Nucleus accumbens (tissue), 56 donors: ENCODE measurements at regions not wholly inside any gene's neighbourhood (a gene's known extent, or its start where the extent isn't known, plus 50 kb on each side); places are given as distances from the start of the nearest gene placed in this dataset.

Experiments used
- DNase-seq, 56 donors: peaks; one replicate each; lab custom pipeline; 2025; lab: John Stamatoyannopoulos, UW

DNA sequence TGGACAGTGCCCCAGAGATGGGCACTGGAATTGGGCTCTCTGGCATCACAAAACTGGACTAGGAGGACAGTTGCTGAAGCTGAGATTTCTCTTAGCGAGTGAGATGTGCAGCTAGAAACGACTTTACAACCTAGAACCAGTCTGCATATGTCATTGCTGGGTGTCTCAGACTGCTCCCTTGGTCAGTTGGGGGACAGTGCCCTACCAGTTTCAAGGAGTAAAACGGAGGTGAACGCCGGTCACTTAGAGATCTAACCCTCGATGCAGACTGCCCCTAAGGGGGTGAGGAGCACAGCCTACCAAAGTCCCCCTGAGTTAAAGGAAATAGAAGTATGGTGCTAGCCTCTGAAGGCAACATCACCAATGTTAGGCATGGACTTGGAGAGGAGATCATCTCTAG lies 704.4 kb upstream of the CDH9 start:
- DNase-seq = no peak

DNA sequence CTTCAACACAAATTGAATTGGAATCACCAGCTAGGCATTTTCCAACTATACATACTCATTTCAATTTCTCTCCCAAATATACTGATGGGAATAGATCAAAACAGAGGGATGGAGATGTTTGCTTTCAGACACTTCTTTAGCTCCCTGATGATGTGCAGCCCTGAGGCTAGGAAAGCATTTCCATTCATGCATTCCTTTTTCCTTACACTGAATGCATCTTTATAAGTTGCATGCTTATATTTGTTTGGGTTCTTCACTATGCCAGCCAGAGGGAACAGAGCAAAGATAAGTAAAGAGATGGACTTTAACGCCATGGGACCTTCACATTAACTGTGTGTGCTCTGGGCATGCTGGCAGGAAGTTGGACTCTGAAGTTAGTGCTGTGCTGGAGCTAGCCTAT lies 696.5 kb upstream of the CDH9 start:
- DNase-seq = no peak

DNA sequence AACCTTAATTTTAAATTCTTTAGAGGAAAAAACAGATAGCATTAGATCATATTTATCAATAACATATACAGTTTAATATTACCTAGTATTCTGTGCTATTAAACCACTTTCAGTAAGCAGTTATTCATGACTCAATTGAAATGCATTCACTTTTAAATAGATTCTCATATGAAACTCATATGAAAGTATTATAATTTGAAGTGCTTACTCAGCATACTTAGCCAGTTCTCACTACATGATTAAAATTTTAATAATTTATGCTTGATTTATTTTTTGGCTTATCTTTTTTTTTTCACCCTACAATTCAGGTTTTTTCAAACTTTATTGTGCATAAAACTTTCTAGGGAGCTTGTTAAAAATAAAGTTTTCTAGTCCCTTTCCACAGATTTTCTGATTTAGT lies 694.9 kb upstream of the CDH9 start:
- no peak for DNase-seq

DNA sequence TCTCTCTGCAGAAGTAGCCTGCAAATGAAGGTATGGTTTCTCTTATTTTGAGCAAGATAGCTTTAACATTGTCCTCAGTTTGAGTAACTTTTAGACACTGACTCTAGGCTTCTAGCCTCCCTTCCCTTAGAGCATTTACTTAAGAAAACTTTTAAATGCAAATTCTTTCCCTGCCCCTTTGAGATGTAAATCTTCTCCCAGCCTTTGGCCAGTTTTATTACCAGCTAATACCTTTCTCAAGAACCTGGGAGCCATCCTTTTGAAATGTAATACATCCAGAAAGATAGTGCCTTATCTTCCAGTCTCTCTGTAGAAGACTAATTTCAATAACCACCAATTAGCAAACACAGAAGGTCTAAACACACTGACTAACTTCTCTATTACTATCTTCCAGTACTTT lies 688.9 kb upstream of the CDH9 start:
- no peak for DNase-seq

DNA sequence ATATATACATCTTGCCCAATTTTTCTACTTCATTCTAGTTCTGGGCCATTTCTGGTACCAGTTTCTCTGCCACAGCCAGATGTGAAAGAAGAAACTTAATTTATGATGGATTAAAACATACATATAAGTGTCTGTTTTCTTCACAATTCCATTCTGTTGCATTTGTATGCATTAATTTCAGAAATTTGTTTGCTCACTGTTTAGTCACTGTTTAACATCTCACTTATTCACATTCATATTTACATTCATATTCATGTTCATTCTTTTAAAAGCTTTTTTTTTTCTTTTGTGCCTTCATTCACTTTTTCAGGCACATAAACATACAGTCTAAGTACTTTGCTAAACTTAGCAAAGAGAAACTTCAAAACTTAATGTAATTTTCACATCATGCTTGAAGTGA lies 684.0 kb upstream of the CDH9 start:
- DNase-seq = no peak

DNA sequence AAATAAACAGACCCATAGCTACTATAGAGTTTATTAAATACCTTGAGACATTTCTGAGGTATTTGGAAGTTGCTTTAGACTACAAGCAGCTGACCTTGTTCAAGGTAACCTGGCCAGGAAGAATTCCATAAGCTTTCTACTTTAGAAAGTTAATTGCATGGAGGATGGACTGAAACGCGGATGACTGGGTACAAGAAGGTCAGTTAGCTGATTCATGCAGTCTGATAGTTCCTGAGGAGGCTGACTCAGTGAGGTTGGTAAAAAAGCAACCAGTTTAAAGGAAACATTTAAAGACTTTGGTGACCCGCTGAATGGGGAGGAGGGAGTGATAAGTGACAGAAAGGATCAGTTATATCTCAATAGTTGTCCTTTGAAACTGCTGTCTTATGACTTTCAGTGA lies 670.1 kb upstream of the CDH9 start:
- no peak for DNase-seq

DNA sequence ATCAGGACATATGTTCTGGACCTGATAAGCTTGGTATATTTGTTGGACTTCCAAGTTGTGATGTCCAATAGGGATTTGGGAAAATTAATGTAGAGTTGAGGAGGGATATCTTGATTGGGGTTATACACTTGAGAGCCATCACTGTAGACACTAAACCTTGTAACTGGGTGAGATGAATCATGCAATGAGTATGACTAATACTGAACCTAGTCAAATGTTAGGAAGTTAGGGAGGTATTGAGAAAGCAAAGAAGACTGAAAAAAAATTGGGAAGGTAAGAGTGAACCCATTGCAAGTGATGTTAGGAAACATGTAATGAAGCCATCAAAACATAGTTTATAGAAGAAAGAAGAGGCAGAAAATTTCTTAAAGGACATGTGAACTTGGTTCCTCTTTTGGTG lies 668.4 kb upstream of the CDH9 start:
- DNase-seq = no peak

DNA sequence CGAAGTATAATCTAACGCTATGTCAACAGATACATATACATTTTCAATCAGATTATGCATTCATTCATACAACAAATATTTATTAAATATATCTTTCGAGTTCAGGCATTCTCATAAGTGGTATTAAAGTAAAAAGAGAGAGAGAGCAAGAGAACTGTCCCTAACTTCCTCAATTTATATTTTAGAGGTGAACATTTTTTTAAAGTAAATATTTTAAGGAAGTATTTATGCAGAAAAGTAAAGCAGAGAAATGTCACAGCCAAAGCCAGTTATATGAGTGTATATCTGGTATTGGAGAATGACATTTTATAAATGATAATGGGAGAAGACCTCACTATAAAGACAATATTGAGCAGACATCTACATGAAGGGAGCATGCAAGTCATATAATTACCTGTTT lies 667.3 kb upstream of the CDH9 start:
- DNase-seq = no peak

DNA sequence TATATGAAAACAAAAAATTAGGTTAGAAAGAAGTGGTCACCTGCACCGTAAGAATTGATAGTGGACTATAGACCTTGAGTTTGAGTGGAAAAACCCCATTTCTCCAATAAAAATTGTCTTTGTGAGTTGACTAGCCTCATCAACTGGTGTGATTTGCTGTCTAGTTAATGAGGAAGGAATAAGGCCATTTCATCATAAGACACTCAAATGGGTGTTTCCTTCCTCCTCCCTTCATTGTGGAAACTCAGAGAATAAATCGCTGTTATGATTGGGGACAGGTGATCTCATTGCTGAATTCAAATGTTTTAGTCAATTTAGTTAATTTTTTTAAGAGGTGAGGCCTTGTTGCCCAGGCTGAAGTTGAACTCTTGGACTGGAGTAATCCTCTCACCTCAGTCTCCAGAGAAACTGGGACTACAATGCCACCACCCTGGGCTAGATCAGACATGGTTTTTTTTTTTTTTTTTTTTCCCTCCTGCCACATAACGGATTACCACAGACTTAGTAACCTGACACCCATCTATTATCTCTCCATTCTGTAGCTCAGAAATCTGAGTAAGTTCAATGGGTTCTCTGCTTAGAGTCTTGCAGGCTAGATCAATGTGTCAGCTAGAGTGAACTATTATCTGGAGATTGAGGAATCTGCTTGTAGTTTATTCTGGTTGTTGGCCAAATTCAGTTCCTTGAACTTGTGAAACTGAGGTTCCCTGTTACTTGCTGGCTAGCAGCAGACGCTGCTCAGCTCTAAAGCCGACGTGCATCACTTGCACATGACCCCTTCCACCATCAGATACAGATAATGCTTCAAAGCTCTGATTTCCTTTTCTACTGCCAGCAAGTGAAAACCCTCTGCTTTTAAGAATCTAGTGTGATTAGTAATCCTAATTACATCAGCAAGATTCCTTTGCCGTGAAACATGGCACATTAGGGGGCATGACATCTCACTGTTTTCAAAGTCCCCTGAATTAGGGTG lies 663.8 kb upstream of the CDH9 start:
- DNase-seq = no peak

DNA sequence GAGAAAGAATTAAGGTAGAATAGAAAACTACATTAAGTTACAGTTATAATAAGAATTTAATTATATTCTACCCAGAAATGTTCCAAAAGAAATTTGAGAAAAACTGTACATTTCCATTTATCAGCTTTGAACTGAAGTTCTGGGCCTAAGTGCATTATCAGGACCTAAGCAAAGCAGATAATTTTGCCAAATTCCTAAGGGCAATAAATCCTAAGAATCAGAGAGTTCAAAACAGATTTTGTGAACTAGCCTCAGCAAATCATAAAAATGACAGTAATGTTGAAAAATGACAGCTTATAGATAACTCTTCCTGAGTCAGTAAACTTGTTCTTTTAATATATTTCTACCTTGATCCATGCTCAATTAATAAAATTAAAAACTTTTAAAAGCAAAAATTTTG lies 662.1 kb upstream of the CDH9 start:
- DNase-seq = no peak

DNA sequence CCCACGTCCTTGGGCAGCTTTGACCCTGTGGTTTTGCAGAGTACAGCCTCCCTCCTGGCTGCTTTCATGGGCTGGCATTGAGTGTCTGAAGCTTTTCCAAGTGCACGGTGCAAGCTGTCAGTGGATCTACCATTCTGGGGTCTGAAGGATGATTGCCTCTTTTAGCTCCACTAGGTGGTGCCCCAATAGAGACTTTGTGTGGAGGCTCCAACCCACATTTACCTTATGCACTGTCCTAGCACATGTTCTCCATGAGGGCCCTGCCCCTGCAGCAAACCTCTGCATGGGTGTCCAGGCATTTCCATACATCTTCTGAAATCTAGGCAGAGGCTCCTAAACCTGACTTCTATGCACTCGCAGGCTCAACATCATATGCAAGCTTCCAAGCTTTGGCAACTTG lies 644.2 kb upstream of the CDH9 start:
- DNase-seq = no peak

DNA sequence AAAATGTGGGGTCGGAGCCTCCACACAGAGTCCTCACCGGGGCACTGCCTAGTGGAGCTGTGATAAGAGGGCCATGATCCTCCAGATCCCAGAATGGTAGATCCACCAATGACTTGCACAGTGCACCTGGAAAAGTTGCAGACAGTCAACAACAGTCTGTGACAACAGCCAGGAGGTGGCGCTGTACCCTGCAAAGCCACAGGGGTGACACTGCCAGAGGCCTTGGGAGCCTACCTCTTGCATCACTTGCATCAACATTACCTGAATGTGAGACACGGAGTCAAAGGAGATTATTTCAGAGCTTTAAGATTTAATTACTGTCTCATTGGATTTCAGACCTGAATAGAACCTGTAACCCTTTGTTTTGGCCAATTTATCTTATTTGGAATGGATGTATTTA lies 614.1 kb upstream of the CDH9 start:
- DNase-seq = no peak

DNA sequence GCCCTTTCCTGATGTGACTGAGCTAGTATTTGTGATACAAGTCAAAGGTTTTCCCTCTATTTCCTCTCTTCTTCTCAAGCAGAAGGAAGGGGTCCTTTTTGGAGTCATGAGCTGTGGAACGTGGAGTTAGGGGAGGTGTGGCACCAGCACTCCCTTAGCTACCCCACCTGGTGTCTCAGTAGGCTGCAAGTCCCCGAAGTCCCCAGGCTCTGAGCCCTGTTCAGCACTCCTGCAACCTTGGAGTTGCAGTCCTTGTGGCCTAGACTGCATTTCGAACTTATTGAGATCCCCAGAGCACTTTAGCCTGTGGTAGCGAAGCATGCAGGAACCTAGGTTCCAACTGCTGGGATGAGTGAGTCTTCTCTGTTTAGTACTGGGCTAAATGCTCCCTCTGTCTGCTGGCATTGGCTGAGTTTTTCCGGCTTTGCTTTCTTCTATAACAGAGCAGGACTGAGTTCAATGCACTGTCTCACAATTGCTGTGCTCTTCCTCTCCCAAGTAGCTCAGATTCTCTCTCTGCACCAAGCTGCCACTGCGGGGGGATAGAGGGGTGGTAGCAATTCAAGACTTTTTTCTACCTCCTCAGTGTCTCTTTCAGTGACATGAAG lies 600.7 kb upstream of the CDH9 start:
- DNase-seq = no peak

DNA sequence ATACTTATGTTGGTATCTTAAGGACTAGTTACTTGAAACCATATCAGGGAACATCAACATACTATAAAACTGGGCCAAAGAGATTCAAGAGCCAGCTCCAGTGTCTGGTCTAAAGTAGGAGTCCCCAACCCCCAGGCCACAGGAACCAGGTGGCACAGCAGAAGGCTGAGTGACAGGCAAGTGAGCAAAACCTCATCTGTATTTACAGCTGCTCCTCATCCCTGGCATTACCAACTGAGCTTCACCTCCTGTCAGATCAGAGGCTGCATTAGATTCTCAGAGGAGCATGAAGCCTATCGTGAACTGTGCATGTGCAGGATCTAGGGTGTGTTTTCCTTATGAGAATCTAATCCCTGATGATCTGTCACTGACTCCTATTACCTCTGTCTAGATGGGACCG lies 581.6 kb upstream of the CDH9 start:
- no peak for DNase-seq

DNA sequence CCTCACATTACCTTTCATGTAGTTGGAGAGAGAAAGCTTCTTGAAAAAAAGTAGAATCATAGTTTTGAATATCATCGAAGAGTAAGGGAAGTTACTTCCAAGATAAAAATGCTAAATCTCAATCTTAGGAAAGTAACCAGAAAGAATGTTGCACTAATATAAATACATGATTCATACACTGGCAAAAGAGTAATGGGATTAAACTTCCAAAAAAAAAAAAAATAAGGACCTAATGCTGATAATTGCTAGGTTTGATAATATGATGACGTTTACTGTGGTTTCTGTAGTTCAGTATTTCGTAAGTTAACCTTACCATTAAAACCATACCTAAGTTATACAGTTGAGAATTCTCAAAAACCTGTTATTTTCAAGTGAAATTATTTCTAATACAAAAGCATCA lies 573.8 kb upstream of the CDH9 start:
- DNase-seq = no peak

DNA sequence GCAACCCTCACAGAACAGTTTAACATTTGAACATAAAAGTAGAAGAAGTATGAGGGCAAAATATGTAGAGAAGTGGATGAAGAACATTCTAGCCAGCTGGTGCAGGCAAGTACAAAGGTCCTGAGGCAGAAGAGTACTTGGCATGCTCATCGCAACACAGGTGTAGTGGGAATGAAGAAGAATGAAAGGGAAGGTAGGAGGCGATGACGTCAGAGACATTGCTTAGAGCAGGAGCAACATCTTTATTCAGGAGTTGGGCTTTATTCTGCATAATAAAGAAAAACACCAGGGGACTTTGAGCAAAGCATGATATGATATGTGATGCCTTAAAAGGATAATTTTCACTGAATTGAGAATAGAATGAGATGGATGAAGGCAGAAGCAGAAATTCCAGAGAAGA lies 570.6 kb upstream of the CDH9 start:
- DNase-seq = no peak

DNA sequence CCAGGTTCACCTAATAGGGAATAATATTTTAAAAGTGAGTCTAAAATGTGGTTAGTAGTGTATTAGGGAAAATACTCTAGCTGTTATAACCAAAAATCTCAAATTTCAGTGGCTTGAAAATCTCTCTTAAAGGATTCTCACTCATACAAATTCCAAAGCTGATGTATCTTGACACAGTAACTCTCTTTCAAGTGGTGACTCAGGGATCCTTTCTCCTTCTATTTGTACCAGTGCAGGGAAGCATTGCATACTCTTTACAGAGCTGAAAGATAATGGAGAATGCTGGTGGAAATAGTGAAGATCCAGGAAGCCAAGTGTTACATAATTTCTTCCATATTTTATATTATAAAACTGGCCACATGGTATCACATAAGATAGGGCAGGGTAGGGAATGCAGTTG lies 560.2 kb upstream of the CDH9 start:
- DNase-seq = no peak

DNA sequence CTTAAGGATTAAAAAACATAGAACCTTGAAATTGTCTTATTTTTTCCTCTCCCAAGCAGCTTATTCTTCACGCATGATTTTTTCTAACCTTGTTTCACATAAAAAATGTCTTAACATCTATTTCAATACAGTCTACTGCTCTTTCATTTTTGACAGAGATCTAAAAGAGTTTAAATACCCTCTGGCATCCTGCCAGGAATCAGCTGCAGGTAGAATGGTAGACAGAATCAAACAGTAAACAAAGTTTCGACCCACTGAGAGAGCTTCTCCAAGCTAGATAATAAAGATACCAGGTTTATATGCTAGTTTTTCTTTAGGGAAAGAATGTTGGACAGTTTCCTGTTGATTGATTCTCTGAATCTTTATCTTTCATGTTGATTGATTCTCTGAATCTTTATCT lies 555.8 kb upstream of the CDH9 start:
- no peak for DNase-seq

DNA sequence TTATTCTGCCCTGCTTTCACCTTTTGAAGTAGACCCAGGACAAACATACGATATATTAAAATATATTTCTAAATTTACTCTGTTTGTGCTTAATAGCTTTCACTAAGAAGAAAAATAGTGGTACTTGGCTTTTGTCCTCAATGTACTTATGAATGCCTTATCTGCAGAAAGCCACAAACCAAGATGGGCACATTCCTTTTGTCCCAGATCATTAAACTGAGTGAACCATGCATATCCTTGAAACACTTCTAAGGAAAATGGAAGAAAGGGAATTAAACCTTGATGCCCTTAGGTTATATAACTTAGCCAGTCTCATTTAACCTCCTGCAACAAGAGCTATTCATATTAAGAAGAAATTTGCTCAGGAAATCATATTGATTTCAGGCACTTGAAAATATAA lies 553.8 kb upstream of the CDH9 start:
- DNase-seq = no peak

DNA sequence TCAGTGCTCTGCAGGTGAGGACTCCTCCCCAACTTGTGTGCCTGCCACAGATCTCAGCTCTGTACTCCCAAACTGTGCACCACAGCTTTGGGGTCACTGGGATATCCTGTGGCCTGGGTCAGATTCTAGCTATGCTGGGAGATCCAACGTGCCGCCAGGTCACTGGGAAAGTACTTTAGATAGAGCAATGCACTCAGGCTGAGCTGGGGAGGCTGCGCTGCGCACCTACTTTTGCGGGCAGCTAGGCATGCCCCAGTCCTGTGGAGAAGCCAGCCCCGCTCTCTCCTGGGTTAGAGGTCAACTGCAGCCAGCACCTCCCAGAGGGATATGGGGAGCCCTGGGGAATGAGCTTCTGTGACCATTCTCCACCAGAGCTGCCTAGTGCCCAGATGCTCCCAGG lies 552.1 kb upstream of the CDH9 start:
- DNase-seq = no peak

DNA sequence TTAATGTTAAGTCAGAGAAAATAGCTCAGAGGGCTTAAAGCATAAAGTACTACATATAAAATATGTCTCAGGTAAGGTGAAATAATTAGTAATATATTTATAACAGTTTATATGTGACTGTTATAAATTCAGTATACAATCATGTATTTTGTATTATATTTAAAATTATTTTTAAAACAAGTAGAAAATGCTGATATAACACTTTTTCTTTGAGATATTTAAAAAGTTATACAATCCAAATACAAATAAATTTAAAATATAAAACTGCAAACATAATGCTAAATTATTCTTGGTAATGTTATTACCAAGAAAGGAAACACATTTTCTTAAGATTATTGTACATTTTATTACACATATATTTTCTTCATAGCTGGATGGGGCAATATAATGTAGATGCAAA lies 539.9 kb upstream of the CDH9 start:
- DNase-seq = no peak

DNA sequence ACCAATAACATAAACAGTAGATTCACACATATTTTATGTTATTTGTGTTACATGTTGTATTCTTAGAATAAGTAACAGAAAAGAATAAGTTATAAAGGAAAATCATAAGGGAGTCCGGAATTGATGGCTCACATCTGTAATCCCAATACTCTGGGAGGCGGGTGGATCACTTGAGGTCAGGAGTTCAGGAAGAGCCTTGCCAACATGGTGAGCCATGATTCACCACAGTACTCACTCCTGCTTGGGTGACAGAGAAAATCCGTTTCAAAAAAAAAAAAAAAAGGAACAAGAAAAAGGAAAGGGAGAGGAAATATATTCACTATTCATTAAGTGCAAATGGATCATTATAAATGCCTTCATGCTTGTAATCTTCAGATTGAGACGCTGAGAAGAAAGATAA lies 533.3 kb upstream of the CDH9 start:
- DNase-seq = no peak
